Mammary epithelial cell (primary cell): ENCODE measurements at regions not wholly inside any gene's neighbourhood (a gene's known extent, or its start where the extent isn't known, plus 50 kb on each side); places are given as distances from the start of the nearest gene placed in this dataset.

Experiments
- CTCF ChIP-seq, 2 donors: IDR thresholded peaks in 1 of 2; conservative IDR thresholded peaks in 1 of 2; 2 replicates each; pipeline ENCODE4 v1.5.1; 2011 to 2012; ENCODE audit warnings: inconsistent platforms in 2 of 2, low read length in 2 of 2, mild to moderate bottlenecking in 2 of 2, control low read depth in 1 of 2, low read depth in 1 of 2; ENCODE audit not compliant: insufficient read depth in 1 of 2; ENCODE audit errors: extremely low read depth in 1 of 2
- EZH2 ChIP-seq: IDR thresholded peaks from 2 replicates; pipeline ENCODE4 v1.6.1; 2012; ENCODE audit warnings: low read length, inconsistent platforms, borderline replicate concordance

GRCh38 chr9:26775391-26775790 lies 117.2 kb downstream of the CAAP1 start:
- no peak for TF ChIP-seq CTCF (conservative IDR thresholded peaks at IDR 0.05 in 1 of 2, IDR thresholded peaks at IDR 0.05 in 1 of 2; ENCODE audit: extremely low read depth in 1 of 2, insufficient read depth in 1 of 2, low read depth in 1 of 2, low read length in 2 of 2)
- no peak for TF ChIP-seq EZH2
